HepG2 (cell line): ENCODE measurements at regions not wholly inside any gene's neighbourhood (a gene's known extent, or its start where the extent isn't known, plus 50 kb on each side); places are given as distances from the start of the nearest gene placed in this dataset.

Source experiments
- ATAC-seq: fragments of 200-7000 bp; cut with Tn5 transposase; 3 replicates; pipeline ENCODE4 v1.9.1; 2020; ENCODE audit warnings: mild to moderate bottlenecking, moderate library complexity
- BruUV-seq: library from RNA; stranded (reverse); fragments of 400-500 nt; replicated peaks from 2 replicates; lab custom pipeline; 2021; lab: Mats Ljungman, UMichigan
- CTCF ChIA-PET: fragments of 300-600 bp; formaldehyde crosslinking; extraction: SDS; loops from one replicate; lab custom pipeline; 2021; ENCODE audit warnings: low total read pairs, inconsistent platforms, low intra/inter-chr PET ratio; lab: Yijun Ruan, JAX
- POLR2A ChIA-PET: fragments of 350-600 bp; sonication (Branson Sonifier 250); formaldehyde crosslinking; loops from one replicate; lab custom pipeline; 2020; ENCODE audit warnings: antibody characterized with exemption, inconsistent platforms; lab: Yijun Ruan, JAX
- DNase-seq: peaks from one replicate; pipeline ENCODE4 v3.0.0-alpha.2; 2015; ENCODE audit warnings: low spot score
- FAIRE-seq: peaks from 3 replicates; lab custom pipeline; 2011; peaks lifted over from hg19 to GRCh38; lab: Jason Lieb, UNC
- H2AFZ ChIP-seq: one replicate; pipeline ENCODE4 v1.6.1; 2011; ENCODE audit warnings: low read length, inconsistent platforms
- H3K27ac ChIP-seq: fragments of 300-600 bp; 3 replicates; pipeline ENCODE4 v1.8.0; 2011; ENCODE audit warnings: mixed run types, mild to moderate bottlenecking, mixed read lengths, low read length, inconsistent platforms; ENCODE audit not compliant: insufficient read depth; ENCODE audit errors: extremely low read length
- H3K27me3 ChIP-seq, 2 experiments: fragments of 200-600 bp in 1 of 2; 2 replicates in 1 of 2; 3 replicates in 1 of 2; pipeline versions ENCODE4 v1.6.0 to v1.8.0; 2011; ENCODE audit warnings: low read length in 2 of 2, mild to moderate bottlenecking in 2 of 2, moderate library complexity in 2 of 2, inconsistent platforms in 1 of 2; ENCODE audit not compliant: insufficient read depth in 2 of 2, control insufficient read depth in 1 of 2
- H3K36me3 ChIP-seq, 2 experiments: fragments of 200-600 bp in 1 of 2; replicated peaks in 1 of 2; 2 replicates in 1 of 2; 3 replicates in 1 of 2; pipeline versions ENCODE4 v1.5.1 to v1.8.0; 2011; ENCODE audit warnings: low read length in 2 of 2, inconsistent platforms in 1 of 2; ENCODE audit not compliant: insufficient read depth in 2 of 2, control insufficient read depth in 1 of 2
- H3K4me1 ChIP-seq: 2 replicates; pipeline ENCODE4 v1.5.1; 2012; ENCODE audit warnings: low read length, inconsistent platforms; ENCODE audit not compliant: insufficient read depth
- H3K4me2 ChIP-seq: 2 replicates; pipeline ENCODE4 v1.6.0; 2011; ENCODE audit warnings: low read depth, low read length, inconsistent platforms
- H3K4me3 ChIP-seq, 3 experiments: fragments of 200-600 bp in 1 of 3; sonication (generic), shearing (Covaris generic) in 1 of 3; replicated peaks in 1 of 3; 2 replicates each; pipeline ENCODE4 v1.5.1; 2011 to 2016; ENCODE audit warnings: low read length in 3 of 3, inconsistent platforms in 2 of 3, low read depth in 2 of 3, mild to moderate bottlenecking in 2 of 3, control low read depth in 1 of 3, mixed read lengths in 1 of 3; ENCODE audit not compliant: insufficient read depth in 1 of 3
- H3K79me2 ChIP-seq: one replicate; pipeline ENCODE4 v1.6.1; 2011; ENCODE audit warnings: low read length, inconsistent platforms; ENCODE audit not compliant: insufficient read depth
- H3K9ac ChIP-seq: 2 replicates; pipeline ENCODE4 v1.6.0; 2011; ENCODE audit warnings: mild to moderate bottlenecking, low read depth, low read length, inconsistent platforms; ENCODE audit not compliant: insufficient read depth
- H3K9me3 ChIP-seq: 2 replicates; pipeline ENCODE4 v1.5.1; 2012; ENCODE audit warnings: mild to moderate bottlenecking, low read length
- H4K20me1 ChIP-seq: 2 replicates; pipeline ENCODE4 v1.6.0; 2011; ENCODE audit warnings: inconsistent platforms, mild to moderate bottlenecking, low read length, moderate library complexity; ENCODE audit not compliant: insufficient read depth
- ASH2L ChIP-seq: fragments of 300-600, 200-600 bp; sonication (generic); IDR thresholded peaks from 2 replicates; pipeline ENCODE4 v1.7.0; 2017; ENCODE audit warnings: low read depth, mild to moderate bottlenecking, moderate library complexity, mixed read lengths, low read length; ENCODE audit not compliant: insufficient read length
- DR1 ChIP-seq: sonication (generic); formaldehyde crosslinking; IDR thresholded peaks from 2 replicates; pipeline ENCODE4 v1.8.0; 2021; ENCODE audit warnings: mild to moderate bottlenecking, missing genetic modification reagents, inconsistent platforms
- KDM5B ChIP-seq: sonication (generic); formaldehyde crosslinking; IDR thresholded peaks from 2 replicates; pipeline ENCODE4 v1.4.0; 2020; ENCODE audit warnings: missing genetic modification reagents, mild to moderate bottlenecking, borderline replicate concordance
- MIXL1 ChIP-seq: IDR thresholded peaks from 2 replicates; pipeline ENCODE4 v1.6.1; 2016
- RFX5 ChIP-seq: IDR thresholded peaks from 2 replicates; pipeline ENCODE4 v1.6.1; 2011; ENCODE audit warnings: low read depth, low read length, improper control_type of control experiment
- SATB2 ChIP-seq: sonication (generic); formaldehyde crosslinking; IDR thresholded peaks from 2 replicates; pipeline ENCODE4 v1.5.0; 2020; ENCODE audit warnings: missing genetic modification reagents
- SKI ChIP-seq: fragments of 450-650 bp; IDR thresholded peaks from one replicate; pipeline ENCODE4 v1.6.1; 2018; ENCODE audit warnings: mild to moderate bottlenecking; ENCODE audit not compliant: partially characterized antibody
- STAG1 ChIP-seq: sonication (generic); formaldehyde crosslinking; IDR thresholded peaks from 2 replicates; pipeline ENCODE4 v1.4.0; 2020; ENCODE audit warnings: missing genetic modification reagents
- ZNF354B ChIP-seq: sonication (generic); formaldehyde crosslinking; IDR thresholded peaks from 2 replicates; pipeline ENCODE4 v1.8.0; 2022; ENCODE audit warnings: mild to moderate bottlenecking, missing genetic modification reagents
- ZNF468 ChIP-seq: sonication (generic); formaldehyde crosslinking; IDR thresholded peaks from 2 replicates; pipeline ENCODE4 v1.8.0; 2022; ENCODE audit warnings: mild to moderate bottlenecking, moderate library complexity, missing genetic modification reagents
- ZNF557 ChIP-seq: sonication (generic); formaldehyde crosslinking; IDR thresholded peaks from 2 replicates; pipeline ENCODE4 v1.4.0; 2020; ENCODE audit warnings: missing genetic modification reagents
- ZNF773 ChIP-seq: sonication (generic); formaldehyde crosslinking; IDR thresholded peaks from 2 replicates; pipeline ENCODE4 v1.4.0; 2020; ENCODE audit warnings: missing genetic modification reagents, borderline replicate concordance
- ZNF839 ChIP-seq: sonication (generic); formaldehyde crosslinking; IDR thresholded peaks from 2 replicates; pipeline ENCODE4 v1.4.0; 2020; ENCODE audit warnings: missing genetic modification reagents, mild to moderate bottlenecking, borderline replicate concordance
- WGBS: methylation state at CpG from one replicate; pipeline ENCODE4 v1.1.6; 2017; ENCODE audit warnings: low lambda C conversion rate; 5-methylcytosine and 5-hydroxymethylcytosine counted together
- in situ Hi-C: cut with HindIII; loops from 2 replicates; pipeline ENCODE4 v1.10.0; 2017; ENCODE audit warnings: low pct_unique_long_range_greater_than_20kb; ENCODE audit not compliant: extremely low pct_ligation_motif_present
- intact Hi-C: fragments of 100-400 bp; cut with micrococcal nuclease; formaldehyde crosslinking; loops from one replicate; pipeline ENCODE4 v1.10.0; 2022; ENCODE audit not compliant: unreplicated experiment
- TF ChIP-seq, protein P1 (sequence below): sonication (generic); formaldehyde crosslinking; IDR thresholded peaks from 2 replicates; pipeline ENCODE4 v1.4.0; 2020; ENCODE audit warnings: missing genetic modification reagents
- TF ChIP-seq, protein P2 (sequence below): sonication (generic); formaldehyde crosslinking; conservative IDR thresholded peaks from 2 replicates; pipeline ENCODE4 v1.8.1; 2023; ENCODE audit warnings: missing genetic modification reagents
- TF ChIP-seq, protein P3 (sequence below): sonication (generic); formaldehyde crosslinking; IDR thresholded peaks from 2 replicates; pipeline ENCODE4 v1.8.1; 2023; ENCODE audit warnings: mild to moderate bottlenecking, inconsistent platforms, moderate library complexity, missing genetic modification reagents, borderline replicate concordance

DNA sequence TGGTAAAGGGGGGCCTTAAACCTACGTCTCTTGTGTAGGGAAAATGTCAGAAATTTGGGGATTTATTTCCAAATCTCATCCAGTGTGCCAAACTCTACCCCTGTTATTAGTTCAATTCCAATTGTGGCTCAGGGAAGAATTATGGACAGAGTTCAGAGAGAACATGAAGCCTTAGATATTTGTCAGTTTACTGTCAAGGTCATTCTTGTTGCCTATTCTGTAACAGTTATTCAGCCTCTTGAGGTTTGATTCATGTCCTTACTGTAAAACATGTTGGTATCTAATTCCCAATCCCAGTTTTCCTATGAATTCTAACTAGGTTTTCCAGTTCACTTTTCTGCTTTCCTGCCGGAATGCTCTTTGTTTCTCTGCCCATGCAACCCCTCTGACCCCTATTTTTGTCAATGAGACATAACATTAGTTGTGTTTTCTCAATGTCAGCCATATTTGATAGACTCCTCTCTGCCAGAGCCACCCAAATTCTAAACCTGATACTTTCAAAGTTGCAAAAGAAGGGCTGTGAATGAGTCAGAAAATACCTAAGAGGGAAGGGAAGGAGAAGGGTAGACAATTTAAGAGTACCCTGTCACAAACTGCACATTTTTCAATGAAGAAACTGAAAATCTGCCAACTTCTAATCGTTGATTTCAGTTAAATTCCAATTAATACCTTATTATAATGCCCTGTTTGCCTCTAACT lies 52.4 kb downstream of the ATOSA start:
- ATAC-seq (no peak), DNase-seq (no peak), FAIRE-seq (no peak)
- 86% methylated on average over 3 of the region's 3 CpGs for WGBS
- in situ Hi-C loops (no loop called here), intact Hi-C loops (no loop called here)
- Histone ChIP-seq H3K4me2 (no peak overlapping the region), H3K4me1 (peaks cover 11% of the 10 kb centered on the region), H3K4me3 (no peak overlapping the region), H3K36me3 (no peaks in the 10 kb centered on the region; a peak in 2 of 5 replicates), H3K9me3 (no peaks in the 10 kb centered on the region), H2AFZ (no peak overlapping the region), H3K79me2 (no peaks in the 10 kb centered on the region), H3K27me3 (no peaks in the 10 kb centered on the region), H4K20me1 (no peaks in the 10 kb centered on the region), H3K27ac (no peak overlapping the region), H3K9ac (no peak overlapping the region)
- no peak for TF ChIP-seq SKI
- TF ChIP-seq, protein P1, sequence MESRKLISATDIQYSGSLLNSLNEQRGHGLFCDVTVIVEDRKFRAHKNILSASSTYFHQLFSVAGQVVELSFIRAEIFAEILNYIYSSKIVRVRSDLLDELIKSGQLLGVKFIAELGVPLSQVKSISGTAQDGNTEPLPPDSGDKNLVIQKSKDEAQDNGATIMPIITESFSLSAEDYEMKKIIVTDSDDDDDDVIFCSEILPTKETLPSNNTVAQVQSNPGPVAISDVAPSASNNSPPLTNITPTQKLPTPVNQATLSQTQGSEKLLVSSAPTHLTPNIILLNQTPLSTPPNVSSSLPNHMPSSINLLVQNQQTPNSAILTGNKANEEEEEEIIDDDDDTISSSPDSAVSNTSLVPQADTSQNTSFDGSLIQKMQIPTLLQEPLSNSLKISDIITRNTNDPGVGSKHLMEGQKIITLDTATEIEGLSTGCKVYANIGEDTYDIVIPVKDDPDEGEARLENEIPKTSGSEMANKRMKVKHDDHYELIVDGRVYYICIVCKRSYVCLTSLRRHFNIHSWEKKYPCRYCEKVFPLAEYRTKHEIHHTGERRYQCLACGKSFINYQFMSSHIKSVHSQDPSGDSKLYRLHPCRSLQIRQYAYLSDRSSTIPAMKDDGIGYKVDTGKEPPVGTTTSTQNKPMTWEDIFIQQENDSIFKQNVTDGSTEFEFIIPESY (CRISPR knock-in tag): no peak
- TF ChIP-seq RFX5: no peak
- no peak for TF ChIP-seq ASH2L
- TF ChIP-seq, protein P2, sequence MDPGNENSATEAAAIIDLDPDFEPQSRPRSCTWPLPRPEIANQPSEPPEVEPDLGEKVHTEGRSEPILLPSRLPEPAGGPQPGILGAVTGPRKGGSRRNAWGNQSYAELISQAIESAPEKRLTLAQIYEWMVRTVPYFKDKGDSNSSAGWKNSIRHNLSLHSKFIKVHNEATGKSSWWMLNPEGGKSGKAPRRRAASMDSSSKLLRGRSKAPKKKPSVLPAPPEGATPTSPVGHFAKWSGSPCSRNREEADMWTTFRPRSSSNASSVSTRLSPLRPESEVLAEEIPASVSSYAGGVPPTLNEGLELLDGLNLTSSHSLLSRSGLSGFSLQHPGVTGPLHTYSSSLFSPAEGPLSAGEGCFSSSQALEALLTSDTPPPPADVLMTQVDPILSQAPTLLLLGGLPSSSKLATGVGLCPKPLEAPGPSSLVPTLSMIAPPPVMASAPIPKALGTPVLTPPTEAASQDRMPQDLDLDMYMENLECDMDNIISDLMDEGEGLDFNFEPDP (CRISPR knock-in tag): no peak
- no peak for TF ChIP-seq KDM5B
- TF ChIP-seq, protein P3, sequence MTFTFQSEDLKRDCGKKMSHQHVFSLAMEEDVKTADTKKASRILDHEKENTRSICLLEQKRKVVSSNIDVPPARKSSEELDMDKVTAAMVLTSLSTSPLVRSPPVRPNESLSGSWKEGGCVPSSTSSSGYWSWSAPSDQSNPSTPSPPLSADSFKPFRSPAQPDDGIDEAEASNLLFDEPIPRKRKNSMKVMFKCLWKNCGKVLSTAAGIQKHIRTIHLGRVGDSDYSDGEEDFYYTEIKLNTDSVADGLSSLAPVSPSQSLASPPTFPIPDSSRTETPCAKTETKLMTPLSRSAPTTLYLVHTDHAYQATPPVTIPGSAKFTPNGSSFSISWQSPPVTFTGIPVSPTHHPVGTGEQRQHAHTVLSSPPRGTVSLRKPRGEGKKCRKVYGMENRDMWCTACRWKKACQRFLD (CRISPR knock-in tag): no peak
- TF ChIP-seq ZNF468 (CRISPR knock-in tag): no peak
- TF ChIP-seq ZNF557 (CRISPR knock-in tag): no peak
- TF ChIP-seq ZNF354B: no peak
- TF ChIP-seq STAG1: no peak
- no peak for TF ChIP-seq SATB2 (CRISPR knock-in tag)
- TF ChIP-seq MIXL1: no peak
- TF ChIP-seq ZNF773: no peak
- TF ChIP-seq ZNF839: no peak
- TF ChIP-seq DR1 (CRISPR knock-in tag): no peak
- CTCF ChIA-PET: no interaction called here
- BruUV-seq: no TSS peak
- POLR2A ChIA-PET: no interaction called here
